T-helper 1 cell treated with Interleukin-12 subunit alpha and Interleukin-12 subunit beta and Interleukin-4 antibody, amounts not matched to agents 30 μg/mL and 1 μg/mL, for 36 hours (primary cell): ENCODE measurements at regions not wholly inside any gene's neighbourhood (a gene's known extent, or its start where the extent isn't known, plus 50 kb on each side); places are given as distances from the start of the nearest gene placed in this dataset.

Experiments used
- H3K27ac Mint-ChIP-seq: one replicate; pipeline ENCODE4 v1.8.0; 2021; ENCODE audit warnings: mild to moderate bottlenecking, mixed read lengths
- H3K27me3 Mint-ChIP-seq: one replicate; pipeline ENCODE4 v1.8.0; 2021; ENCODE audit warnings: low read depth, mixed read lengths
- H3K36me3 Mint-ChIP-seq: one replicate; pipeline ENCODE4 v1.8.0; 2021; ENCODE audit warnings: low read depth, mixed read lengths
- H3K4me1 Mint-ChIP-seq: one replicate; pipeline ENCODE4 v1.8.0; 2021; ENCODE audit warnings: low read depth, mixed read lengths
- H3K4me3 Mint-ChIP-seq: one replicate; pipeline ENCODE4 v1.8.0; 2021; ENCODE audit warnings: mild to moderate bottlenecking, moderate library complexity, mixed read lengths
- H3K9me3 Mint-ChIP-seq: one replicate; pipeline ENCODE4 v1.8.0; 2021; ENCODE audit warnings: mixed read lengths

DNA sequence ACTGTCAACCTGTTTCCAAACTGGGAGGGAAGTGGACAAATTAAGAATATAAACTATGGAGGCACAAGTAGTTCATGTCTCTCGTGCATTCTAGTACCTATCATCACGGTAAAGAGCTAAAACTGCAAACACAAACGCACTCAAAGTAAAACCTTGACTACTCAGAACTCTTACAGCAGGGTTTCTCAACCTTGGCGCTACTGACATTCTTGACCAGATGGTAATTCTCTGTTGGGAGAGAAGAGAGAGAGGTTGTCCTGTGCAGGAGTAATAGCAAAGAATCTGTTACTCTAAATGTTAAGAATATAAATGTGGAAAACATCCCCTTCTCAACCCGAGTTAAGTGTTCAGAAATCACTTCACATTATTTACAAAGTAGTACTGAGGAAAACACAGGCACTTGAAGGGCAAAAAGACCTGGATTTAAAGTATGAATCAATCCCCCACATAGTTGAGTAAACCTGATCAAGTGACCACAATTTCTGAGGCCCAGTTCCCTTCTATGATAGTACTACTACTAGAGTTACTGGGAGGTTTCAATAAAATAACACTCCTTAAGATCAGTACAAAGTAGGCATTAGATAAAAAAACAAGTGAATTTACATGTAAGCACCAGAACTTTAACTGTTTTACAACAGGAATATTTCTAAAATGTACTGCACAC lies 73.1 kb upstream of the ARHGAP32 start:
- no peak overlapping the region for H3K27ac Mint-ChIP-seq
- H3K4me3 Mint-ChIP-seq, result no peak overlapping the region
- no peaks in the 10 kb centered on the region for H3K36me3 Mint-ChIP-seq
- H3K4me1 Mint-ChIP-seq, result no peaks in the 10 kb centered on the region
- no peaks in the 10 kb centered on the region for H3K9me3 Mint-ChIP-seq
- H3K27me3 Mint-ChIP-seq, result peaks cover 3% of the 10 kb centered on the region

DNA sequence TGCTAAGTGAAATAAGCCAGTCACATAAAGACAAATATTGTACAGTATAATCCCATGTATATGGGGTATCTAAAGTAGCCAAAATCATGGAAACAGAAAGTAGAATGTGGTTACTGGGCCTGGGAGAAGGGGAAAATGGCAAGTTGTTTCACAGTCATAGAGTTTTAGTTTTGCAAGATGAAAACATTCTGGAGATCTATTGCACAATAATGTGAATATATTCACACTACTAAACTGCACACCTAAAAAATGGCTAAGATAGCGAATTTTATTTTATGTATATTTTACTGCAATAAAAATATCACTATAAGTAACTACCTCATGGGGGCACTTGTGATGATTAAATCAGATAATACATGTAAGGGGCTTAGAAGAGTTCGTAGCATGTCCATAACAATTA lies 72.0 kb upstream of the ARHGAP32 start:
- no peak overlapping the region for H3K4me3 Mint-ChIP-seq
- no peaks in the 10 kb centered on the region for H3K4me1 Mint-ChIP-seq
- no peaks in the 10 kb centered on the region for H3K36me3 Mint-ChIP-seq
- H3K9me3 Mint-ChIP-seq, result no peaks in the 10 kb centered on the region
- H3K27ac Mint-ChIP-seq, result no peak overlapping the region
- H3K27me3 Mint-ChIP-seq, result no peaks in the 10 kb centered on the region

DNA sequence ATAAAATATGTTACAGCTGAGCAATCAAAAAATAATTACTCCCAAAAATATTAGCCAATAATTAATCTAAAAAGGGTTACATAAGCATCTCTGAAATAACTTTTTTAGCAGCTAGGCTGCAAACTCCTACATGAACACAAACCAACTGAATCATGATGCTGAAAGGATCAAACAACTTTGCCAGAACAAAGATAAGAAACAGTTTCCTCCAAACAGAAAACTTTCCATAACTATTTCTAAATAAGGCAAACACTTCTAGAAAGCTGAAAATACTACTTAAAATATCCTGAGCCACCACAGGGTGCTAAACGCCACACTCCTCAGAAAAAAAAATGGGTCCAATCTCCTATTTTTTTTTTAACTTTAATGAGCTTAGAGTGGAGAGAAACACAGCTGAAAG lies 68.6 kb upstream of the ARHGAP32 start:
- Mint-ChIP-seq H3K4me1 (no peaks in the 10 kb centered on the region), H3K9me3 (no peaks in the 10 kb centered on the region), H3K36me3 (no peaks in the 10 kb centered on the region), H3K27me3 (no peaks in the 10 kb centered on the region), H3K4me3 (no peak overlapping the region), H3K27ac (no peak overlapping the region)

DNA sequence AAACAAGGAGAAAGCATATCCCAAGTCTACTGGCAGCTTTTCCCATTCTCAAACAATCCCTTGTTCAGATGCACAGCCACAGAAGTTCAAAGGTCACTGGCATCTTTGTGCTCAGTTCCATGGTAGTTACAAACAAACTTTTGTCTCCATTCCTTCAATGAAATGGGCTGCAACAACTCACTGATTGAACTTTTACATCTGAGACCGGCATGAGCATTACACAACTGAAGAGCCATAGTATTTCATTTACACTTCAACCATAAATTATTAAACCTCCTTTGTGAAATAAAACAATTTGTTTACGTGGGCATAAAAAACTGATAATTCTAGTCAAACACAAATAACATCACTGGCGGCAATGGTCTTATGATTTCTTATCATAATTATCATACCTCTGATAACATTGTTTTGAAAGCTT lies 67.8 kb upstream of the ARHGAP32 start:
- Mint-ChIP-seq H3K36me3 (no peaks in the 10 kb centered on the region), H3K27me3 (no peaks in the 10 kb centered on the region), H3K27ac (no peak overlapping the region), H3K4me3 (no peak overlapping the region), H3K4me1 (no peaks in the 10 kb centered on the region), H3K9me3 (no peaks in the 10 kb centered on the region)

DNA sequence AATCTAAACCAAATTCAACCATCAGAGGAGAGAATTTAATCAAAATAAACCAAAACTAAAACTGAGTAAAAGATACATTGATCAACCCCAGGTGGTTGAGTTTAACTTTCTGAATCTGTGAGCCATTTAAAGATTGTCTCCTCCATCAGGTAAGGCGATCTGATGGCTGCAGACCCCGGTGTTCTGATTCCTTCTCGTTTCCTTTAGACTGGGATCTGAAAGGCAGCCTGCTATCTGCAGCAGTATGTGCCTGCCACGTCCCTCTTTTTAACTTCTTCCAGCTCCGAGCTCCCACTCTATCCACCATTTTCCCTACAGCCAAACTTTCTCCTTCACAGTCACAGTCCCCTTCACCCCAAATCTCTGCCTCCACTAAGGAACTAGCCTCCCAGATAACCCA lies 66.1 kb upstream of the ARHGAP32 start:
- Mint-ChIP-seq H3K9me3 (no peaks in the 10 kb centered on the region), H3K4me3 (no peak overlapping the region), H3K4me1 (no peaks in the 10 kb centered on the region), H3K27ac (no peak overlapping the region), H3K27me3 (no peaks in the 10 kb centered on the region), H3K36me3 (no peaks in the 10 kb centered on the region)

DNA sequence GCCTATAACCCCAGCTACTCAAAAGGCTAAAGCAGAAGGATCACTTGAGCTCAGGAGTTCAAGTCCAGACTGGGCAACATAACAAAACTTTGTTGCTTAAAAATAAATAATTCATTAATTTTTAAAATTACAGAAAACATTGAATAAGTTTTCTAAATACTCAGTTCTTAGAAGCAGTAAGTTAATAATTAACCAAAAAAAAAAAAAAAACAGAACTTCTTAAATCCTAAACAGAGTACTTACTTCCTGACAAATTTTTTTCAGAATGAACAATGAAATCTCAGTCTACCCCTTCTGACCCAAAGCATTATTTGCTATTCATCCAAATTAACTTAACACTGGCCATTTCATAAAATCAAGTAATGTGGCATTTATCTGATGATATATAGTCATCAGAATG lies 65.4 kb upstream of the ARHGAP32 start:
- H3K4me1 Mint-ChIP-seq, result no peaks in the 10 kb centered on the region
- no peak overlapping the region for H3K4me3 Mint-ChIP-seq
- H3K9me3 Mint-ChIP-seq, result no peaks in the 10 kb centered on the region
- H3K36me3 Mint-ChIP-seq, result no peaks in the 10 kb centered on the region
- H3K27ac Mint-ChIP-seq, result no peak overlapping the region
- H3K27me3 Mint-ChIP-seq, result no peaks in the 10 kb centered on the region

DNA sequence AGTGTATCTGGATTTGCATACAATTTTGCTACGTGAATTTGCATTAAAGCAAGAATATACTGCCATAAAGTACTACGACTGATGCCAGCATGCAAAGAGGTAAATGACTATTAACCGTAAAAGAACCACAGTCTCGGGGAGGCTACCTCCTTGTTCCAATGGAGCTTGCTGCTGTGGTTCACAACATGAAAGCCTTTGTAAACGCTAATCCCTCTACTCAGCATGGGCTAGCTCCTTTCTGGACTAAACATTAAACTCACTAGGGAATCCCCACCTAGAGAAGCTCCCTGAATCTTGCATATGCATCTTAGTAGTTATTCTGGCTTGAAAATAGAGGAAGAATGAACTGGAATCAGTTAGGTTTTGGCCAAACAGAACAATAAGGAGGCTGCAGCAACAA lies 60.5 kb upstream of the ARHGAP32 start:
- Mint-ChIP-seq H3K27me3 (no peaks in the 10 kb centered on the region), H3K4me3 (no peak overlapping the region), H3K27ac (no peak overlapping the region), H3K9me3 (no peaks in the 10 kb centered on the region), H3K36me3 (no peaks in the 10 kb centered on the region), H3K4me1 (peaks cover 5% of the 10 kb centered on the region)

DNA sequence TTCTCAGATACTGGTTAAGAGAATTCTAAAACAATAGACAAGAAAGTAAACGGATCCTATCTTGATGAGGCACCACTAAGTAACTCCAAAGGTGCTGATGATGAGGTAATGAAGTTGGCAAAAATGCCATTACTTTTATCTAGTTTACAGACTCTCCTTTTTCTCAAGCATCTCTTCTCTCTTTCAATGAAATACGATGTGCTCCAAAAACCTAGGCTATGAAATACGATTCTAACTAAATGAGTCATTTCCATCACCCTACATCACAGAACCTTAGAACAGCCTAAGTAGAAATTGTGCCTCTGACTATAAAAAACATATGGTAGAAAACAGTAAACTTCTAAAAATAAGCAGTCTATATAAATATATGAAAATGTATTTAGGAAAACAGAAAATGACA lies 58.9 kb upstream of the ARHGAP32 start:
- Mint-ChIP-seq H3K4me3 (no peak overlapping the region), H3K4me1 (peaks cover 12% of the 10 kb centered on the region), H3K27ac (no peak overlapping the region), H3K9me3 (no peaks in the 10 kb centered on the region), H3K36me3 (no peaks in the 10 kb centered on the region), H3K27me3 (no peaks in the 10 kb centered on the region)

- Mint-ChIP-seq H3K4me1 (peaks cover 12% of the 10 kb centered on the region), H3K27me3 (no peaks in the 10 kb centered on the region), H3K9me3 (no peaks in the 10 kb centered on the region), H3K27ac (no peak overlapping the region), H3K36me3 (no peaks in the 10 kb centered on the region), H3K4me3 (no peak overlapping the region)
These were observed 57.8 kb upstream of the ARHGAP32 start for GRCh38 chr11:129249923-129250322.

GRCh38 chr11:129249351-129249750 lies 57.2 kb upstream of the ARHGAP32 start:
- H3K4me3 Mint-ChIP-seq, result no peak overlapping the region
- no peaks in the 10 kb centered on the region for H3K27me3 Mint-ChIP-seq
- peaks cover 12% of the 10 kb centered on the region for H3K4me1 Mint-ChIP-seq
- H3K27ac Mint-ChIP-seq, result no peak overlapping the region
- H3K36me3 Mint-ChIP-seq, result no peaks in the 10 kb centered on the region
- H3K9me3 Mint-ChIP-seq, result no peaks in the 10 kb centered on the region

DNA sequence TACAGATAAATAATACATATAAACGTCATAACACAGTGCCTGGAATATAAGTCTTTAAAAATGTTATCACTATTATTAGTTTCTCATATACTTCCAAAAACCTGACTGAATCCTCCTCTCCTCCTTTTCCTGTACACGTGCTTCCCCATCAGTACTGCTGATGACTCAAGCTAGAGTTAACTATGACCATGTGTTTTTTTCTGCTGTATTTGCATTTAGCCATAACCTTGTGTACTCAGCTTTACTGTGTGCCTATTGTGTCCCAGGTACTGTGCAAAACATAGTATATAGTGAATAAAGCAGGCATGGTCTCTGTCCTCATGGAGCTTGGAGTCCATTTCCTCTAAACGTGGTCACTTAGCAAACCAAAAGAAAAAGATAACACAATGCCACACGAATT lies 56.5 kb upstream of the ARHGAP32 start:
- no peak overlapping the region for H3K4me3 Mint-ChIP-seq
- H3K4me1 Mint-ChIP-seq, result peaks cover 12% of the 10 kb centered on the region
- no peaks in the 10 kb centered on the region for H3K36me3 Mint-ChIP-seq
- no peak overlapping the region for H3K27ac Mint-ChIP-seq
- H3K27me3 Mint-ChIP-seq, result no peaks in the 10 kb centered on the region
- H3K9me3 Mint-ChIP-seq, result no peaks in the 10 kb centered on the region

GRCh38 chr11:129247135-129247534 lies 55.0 kb upstream of the ARHGAP32 start:
- H3K9me3 Mint-ChIP-seq, result no peaks in the 10 kb centered on the region
- no peaks in the 10 kb centered on the region for H3K27me3 Mint-ChIP-seq
- H3K4me3 Mint-ChIP-seq, result no peak overlapping the region
- peaks cover 12% of the 10 kb centered on the region for H3K4me1 Mint-ChIP-seq
- H3K36me3 Mint-ChIP-seq, result no peaks in the 10 kb centered on the region
- H3K27ac Mint-ChIP-seq, result no peak overlapping the region

DNA sequence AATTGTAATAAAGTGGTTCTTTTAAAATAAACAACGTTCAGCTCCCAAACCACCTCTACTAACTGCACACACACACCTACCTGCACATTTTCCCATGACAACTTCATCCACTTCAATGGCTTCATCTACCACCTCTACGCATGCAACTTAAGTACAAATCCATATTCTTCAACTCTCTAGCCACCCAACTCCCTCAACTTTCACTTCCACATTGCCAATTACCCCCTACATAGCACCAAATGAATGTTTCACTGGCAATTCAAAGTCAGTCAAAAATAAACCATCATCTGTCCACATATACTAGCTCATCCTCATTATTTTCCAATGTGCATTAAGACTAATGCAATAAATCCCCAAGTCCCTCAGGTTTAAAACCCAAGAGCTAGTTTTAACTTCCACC lies 50.7 kb upstream of the ARHGAP32 start:
- no peak overlapping the region for H3K4me3 Mint-ChIP-seq
- no peaks in the 10 kb centered on the region for H3K36me3 Mint-ChIP-seq
- H3K27me3 Mint-ChIP-seq, result no peaks in the 10 kb centered on the region
- H3K9me3 Mint-ChIP-seq, result no peaks in the 10 kb centered on the region
- H3K4me1 Mint-ChIP-seq, result peaks cover 9% of the 10 kb centered on the region
- no peak overlapping the region for H3K27ac Mint-ChIP-seq
